Stimulated activated CD8-positive, alpha-beta memory T cell treated with anti-CD3 and anti-CD28 coated beads, Interleukin-4, amount 100 ng/mL, for 48 hours (primary cell): ENCODE measurements at regions not wholly inside any gene's neighbourhood (a gene's known extent, or its start where the extent isn't known, plus 50 kb on each side); places are given as distances from the start of the nearest gene placed in this dataset.
"Not testable (repeated sequence)": the region's sequence is repeated elsewhere in the genome, so short reads cannot be mapped to it uniquely, and the experiment has no call there.

Experiments used
- DNase-seq: peaks from one replicate; pipeline ENCODE4 v3.0.0-alpha.2; 2020

DNA sequence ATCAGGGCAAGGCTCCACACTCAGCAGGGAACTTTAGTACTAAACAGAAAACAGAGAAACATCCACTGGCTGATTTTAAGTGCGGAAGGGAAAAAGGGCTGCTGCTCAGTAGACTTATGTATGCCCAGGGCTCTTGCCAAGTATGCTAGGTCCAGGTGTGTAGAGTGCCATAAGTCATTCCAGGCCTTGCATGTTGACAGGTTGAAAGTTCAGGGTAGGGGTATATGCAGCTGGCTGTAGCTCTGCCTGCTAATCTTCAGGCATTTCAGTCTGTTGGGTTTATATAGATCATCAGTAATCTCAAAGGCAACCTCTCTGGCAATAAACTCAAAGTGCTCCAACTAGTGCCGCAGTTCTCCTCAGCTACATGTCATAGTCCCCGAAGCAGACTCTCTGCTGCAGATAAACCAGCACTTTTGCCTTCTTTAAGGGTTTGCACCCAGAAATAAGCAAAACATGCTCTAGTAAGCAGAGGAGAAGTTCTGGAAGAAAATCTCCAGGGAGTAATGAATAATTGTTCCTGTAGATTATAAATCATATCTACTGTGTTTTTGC is 134.9 kb upstream of the GRIA3 start:
- DNase-seq, result no peak

DNA sequence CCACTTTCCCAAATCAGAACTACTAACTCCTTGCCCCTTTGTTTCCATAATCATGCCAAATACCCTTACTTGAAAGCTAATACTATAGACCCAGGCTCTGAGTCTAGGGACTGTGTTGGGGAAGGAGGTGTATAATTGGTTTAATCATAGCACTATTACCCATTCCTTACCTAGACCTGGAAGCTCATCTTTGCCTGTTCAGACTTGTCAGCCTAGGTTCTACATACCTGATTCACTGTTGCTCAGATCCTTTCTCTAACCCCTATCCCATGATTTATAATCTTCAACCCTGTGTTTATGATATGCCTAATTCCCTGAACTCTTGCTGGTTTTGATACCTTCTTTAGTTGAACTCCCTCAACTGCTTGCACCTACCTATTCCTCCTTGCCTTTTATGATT is 123.1 kb upstream of the GRIA3 start:
- DNase-seq, result no peak

DNA sequence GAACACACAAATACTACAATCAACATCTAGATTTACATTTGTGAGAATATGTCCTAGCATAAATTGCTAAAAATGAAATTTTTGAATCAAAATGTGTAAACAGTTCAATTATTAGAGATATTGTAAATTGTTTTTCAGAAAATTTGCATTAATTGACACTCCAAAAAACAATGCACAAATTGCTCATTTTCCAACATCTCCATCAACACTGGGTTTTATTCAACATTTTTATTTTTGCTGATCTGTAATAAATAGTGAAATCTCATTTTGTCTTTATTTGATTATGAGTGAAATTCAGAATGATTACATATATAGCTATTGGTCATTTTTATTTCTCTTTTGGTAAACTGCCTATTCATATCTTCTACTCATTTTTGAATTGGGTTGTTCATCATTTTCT is 120.0 kb upstream of the GRIA3 start:
- DNase-seq, result no peak

DNA sequence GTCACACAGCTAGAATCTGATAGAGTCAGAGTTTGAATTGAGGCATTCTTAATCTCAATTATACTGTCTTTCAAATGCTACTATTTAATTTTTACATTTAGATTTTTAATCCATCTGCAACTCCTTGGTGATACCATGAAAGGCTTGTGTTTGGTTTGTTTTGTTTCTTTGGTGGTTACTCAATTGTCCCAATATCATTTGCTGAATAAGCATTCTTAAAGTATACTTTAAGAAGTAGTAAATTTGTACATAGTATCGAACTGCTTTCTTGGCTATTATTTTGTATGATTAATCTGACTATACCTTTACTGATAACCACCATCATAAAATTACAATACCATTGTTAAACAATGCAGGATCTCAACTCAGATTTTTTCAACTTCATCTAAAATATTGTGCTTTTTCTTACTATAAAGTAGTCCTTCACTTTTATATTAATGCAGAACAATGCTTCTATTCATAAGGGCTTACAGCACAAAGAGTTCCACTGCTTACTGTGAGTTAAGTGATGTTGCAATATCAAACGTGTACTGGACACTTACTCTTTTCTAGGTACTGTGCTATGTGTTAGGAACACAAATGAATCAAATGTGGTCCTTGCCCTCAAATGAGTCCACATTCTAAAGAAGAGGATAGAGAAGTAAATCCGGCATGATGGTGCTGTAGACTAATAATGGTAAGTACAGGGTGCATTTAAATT is 111.2 kb upstream of the GRIA3 start:
- DNase-seq, result no peak

DNA sequence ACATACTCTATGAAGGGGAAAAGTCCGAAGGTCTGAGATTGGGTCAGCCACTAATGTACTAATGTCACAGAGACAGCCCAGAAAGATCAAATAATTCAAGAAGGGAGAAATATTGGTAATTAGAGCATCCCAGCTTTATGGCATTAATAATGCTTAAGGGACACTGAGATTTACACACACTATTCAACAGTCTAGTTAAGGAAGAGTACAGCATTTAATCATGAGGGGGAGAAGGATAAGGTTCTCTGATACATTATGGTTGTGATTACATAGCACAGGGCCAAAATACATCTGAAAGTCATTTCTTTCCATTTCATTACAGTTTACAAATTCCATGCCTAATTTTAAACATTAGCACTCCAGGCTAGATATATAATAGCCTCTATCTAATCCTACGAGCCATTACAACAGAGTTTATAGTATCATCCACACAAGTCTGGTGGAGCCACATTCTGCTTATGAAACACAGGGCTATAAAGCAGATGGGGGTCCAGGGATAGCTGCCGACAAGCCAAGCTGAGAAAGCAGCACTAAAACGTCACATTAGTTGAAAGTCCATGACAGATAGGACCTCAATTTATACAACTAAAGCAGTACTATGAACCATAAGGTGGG is 108.0 kb upstream of the GRIA3 start:
- DNase-seq, result no peak

DNA sequence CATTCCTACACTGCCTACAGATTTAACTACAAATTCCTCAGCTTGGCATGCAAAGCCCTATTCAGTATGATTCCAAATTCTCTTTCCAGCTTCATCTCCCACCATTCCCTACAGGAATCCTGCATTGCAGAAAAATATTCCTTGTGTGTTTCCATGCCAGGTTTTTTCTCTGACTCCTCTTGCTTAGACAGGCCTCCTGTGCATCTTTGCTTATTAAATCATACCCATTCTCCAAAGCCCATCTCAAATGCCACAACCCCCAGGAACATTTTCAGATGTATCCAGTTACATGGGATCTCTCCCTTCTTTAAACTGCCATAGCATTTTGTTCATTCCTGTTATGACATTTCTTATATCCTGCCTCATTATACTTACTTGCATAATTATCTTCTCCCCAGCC is 106.4 kb upstream of the GRIA3 start:
- DNase-seq, result no peak

DNA sequence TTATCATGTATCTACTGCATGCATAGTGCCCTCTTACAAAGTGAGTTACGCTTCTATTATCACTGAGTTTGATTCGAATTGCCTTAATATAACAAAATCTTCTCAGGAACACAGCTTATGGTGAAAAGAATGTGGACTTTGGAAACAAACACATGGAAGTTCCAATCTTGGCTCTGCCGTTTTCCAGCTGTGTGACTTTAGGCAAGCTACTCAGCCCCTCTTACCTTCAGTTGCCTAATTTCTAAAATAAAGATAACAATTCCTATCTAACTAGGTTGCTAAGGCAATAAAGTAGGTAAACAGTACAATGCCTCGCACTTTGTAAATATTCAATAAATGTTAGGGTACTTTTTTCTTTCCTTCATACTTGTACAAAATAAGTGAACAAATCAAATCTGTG is 104.0 kb upstream of the GRIA3 start:
- no peak for DNase-seq

DNA sequence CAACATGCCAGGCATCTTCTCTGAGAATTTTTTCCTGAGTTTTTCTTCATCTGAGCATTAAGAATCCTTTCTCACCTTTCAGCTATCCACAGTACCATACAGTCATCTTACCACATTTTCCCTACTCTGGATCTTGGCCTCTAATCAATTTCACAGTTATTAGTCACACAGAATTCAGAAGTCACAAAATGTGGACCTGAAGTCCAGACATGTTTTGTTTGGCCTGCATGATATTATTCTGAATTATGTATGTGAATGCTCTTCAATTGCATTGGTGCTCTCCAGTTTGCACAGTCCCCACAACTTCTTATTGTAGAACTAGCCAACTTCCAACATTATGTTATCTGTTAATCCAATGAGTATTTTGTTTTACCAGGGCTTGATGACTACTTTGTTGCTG is 102.3 kb upstream of the GRIA3 start:
- DNase-seq, result no peak

DNA sequence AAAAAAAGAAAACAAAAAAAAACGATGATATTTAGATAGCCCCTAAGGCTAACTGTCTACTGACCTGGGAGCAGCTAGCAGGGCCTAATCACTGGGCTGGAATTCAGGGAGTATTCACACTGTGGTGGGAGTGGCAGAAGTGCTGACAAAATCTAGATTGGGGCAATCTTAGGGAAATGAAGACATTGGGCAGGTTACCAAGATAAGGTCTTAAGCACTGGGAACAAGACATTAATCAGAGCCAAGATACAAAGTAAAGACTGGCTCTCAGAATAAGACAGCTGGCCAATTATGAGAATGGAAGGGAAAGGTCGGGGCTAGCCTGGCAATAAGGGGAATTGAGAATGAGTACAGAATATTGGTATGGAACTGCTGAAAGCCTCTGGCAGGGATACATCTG is 100.2 kb upstream of the GRIA3 start:
- no peak for DNase-seq

DNA sequence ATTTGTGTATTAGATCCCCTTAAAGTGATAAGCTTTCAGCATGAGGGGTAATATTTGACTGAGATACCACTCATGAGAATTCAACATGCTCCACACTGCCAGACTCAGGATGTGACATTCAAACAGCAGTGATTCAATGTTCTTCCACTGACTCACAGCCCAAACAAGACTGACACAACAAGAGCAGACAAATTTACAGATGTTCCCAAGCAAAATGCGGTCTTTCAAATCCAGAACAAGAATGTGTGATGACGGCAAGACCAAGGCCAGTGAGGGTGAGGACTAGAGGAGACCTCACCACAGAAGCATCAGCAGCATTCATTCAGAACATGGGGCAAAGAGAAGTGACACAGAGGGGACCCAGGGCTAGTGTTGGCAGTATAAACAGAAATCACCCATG is 99.3 kb upstream of the GRIA3 start:
- DNase-seq, result no peak

DNA sequence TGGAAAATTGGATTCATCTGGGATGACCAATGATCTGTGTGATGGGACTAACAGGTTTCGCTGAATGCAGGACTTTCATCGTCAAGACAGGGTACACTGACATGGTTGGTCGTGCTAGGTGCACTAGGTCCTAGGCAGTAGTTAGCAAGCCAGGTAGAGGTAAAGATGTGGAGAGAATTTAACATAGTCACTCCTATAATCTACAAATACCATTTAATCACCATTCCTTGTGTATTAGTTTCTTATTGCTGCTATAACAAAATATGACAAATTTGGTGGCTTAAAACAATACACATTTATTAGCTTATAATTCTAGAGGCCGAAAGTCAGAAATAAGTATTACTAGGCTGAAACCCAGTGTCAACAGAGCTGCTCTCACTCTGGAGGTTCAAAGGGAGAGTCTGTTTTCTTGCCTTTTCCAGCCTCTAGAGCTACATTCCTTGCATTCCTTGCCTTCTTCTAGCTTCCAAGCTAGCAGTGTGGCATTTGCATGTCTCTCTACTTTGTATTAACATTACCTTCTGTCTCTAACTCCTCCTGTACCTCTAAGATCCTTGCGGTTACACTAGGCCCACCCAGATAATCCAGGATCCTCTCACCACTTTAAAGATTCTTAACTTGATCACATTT is 98.7 kb upstream of the GRIA3 start:
- DNase-seq, result no peak

DNA sequence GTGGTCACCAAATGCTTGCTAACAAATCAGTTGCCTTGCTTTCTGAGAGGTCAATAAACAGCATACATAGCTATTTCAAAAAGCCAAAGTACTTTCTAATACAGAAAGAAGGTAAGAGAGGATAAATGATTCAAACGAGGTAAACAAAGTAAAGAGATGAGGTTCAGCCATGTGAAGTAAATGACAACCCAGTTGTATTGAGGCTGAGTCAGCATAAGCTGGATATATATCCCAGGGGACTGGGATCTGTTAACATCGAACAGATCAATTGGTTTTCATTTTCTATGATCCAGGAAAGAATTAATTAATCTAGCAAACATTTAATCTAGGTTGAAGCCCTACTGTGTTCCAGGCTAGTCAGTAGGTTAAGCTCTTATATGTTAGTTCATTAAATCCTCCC is 97.3 kb upstream of the GRIA3 start:
- DNase-seq, result no peak

DNA sequence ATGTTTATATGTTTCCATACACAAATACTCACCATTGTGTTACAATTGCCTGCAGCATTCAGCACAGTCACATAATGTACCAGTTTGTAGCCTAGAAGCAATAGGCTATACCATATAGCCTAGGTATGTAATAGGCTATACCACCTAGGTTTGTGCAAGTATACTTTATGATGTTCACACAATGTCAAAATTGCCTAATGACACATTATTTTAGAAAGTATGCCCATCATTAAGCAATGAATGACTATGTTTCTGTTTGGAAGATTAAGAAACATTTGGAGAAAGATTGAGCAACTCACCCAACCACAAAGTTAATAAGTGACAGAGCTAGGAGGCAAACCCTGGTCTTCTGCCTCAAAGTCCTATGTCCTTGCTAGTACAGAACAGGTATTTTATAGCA is 96.8 kb upstream of the GRIA3 start:
- DNase-seq, result no peak

DNA sequence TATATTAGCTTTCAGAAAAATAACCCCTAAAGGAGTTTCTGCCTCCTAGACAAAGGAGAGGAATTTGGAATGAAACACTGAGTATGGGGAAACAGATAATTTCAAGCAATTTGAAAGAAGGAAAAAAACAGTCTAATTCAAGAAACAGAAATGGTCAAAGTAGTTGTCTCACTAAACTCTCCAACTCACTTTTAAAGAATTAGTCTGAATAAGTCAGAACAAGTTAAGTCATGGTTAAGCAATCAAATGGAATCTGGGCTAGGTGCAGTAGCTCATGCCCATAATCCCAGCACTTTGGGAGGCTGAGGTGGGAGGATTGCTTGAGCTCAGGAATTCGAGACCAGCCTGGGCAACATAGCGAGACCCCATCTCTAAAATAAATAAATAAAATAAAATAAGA is 95.7 kb upstream of the GRIA3 start:
- DNase-seq, result no peak

DNA sequence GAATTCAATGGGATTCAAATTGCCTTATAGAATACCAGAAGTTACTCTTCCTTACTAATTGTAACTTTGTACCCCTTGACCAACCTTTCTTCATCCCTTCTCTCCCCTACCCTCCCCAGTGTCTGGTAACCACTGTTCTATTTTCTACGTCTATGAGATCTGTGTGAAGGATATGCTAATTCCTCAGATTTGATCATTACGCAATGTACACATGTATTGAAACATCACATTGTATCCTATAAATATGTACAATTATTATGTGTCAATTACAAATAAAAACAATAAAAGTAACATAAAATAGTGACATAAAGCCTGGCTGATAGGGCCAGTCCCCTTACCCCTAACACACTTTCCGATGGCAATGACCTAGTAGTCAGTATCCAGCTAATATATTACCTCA is 95.1 kb upstream of the GRIA3 start:
- DNase-seq, result no peak

DNA sequence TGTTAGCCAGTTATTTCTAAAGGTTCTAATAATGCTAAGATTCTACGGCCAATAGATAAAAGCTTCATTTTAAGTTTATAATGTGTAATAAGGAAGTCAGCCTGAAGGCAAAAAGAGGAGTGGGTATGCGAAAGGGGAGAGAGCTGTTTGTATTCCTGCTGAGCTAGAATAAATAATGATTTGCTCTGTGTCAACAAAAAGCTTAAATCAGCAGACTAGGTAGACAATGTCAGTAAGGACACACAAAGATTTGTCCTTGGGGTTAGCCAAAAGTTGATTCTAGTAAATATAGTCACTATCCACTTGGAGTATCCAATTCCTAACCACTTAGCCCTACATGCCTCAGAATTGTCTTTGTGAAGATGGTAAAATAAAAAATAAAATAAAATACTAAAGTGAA is 90.3 kb upstream of the GRIA3 start:
- no peak for DNase-seq

DNA sequence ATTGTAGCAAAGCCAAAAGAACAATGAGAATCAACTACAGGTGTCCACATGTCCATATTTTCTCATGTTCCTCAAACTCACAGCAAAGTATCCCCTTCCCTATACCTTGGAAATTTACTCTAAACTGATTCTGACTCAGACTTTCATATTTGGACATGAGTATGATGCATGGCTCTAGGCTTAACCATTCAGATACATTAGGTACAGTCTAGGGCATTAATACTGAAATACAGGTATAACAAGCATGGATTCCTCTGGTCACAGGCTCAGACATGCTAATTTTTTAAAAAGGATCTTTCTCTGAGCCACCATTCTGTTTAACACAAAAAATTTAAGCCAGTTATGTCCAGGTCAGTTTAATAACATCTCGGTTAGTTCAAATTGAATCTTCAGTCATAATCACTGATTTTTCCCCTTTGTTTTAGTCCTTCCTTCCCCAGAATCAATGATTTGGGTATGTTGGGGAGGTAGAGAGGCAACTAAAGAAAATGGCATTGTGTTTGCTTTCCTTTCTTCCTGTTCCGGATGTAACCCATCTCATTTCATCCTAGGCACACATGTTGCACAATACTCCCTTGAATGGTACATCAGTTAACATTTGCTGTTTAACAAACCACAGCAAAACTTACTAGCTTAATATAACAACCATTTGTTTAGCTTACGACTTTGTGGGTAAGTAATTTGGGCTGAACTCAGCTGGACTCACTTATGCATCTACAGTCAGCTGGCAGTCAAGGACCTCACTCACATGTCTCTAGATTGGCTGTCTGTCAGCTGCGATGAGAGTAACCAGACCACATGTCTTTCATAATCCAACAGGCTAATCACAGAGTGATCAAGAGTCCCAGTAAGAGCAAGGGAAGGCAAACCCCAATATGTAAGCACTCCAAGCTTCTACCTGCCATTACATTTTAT is 75.3 kb upstream of the GRIA3 start:
- DNase-seq, result no peak

DNA sequence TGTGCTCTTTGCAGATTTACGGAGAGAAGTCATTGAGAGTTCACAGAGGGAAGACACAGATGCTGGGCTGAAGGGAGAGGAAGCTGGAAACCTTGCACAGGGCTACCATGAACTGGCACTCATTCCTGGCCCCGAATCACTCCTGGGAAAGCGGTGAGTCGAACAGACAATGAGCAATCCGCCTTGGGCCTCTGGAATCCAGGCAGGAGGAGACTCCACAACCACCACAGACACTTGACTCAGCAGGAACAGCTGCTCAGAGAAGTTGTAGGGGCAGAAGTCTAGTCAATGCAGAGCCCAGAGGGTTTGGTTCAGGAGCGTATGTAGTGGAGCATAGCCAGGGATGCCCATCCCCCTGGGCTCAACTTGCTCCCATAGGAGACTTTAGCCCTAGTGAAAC is 62.8 kb upstream of the GRIA3 start:
- DNase-seq, result no peak

DNA sequence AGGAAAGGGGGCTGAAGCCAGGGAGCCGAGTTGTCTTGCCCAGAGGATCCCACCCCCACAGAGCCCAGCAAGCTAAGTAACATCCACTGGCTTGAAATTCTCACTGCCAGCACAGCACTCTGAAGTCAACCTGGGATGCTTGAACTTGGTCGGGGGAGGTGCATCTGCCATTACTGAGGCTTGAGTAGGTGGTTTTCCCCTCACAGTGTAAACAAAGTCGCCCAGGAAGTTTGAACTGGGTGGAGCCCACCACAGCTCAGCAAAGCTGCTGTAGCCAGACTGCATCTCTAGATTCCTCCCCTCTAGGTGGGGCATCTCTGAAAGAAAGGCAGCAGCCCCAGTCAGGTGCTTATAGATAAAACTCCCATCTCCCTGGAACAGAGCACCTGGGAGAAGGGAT is 54.3 kb upstream of the GRIA3 start:
- DNase-seq, result not testable (repeated sequence)
